ENCODE measurements at regions not wholly inside any gene's neighbourhood (a gene's known extent, or its start where the extent isn't known, plus 50 kb on each side); places are given as distances from the start of the nearest gene placed in this dataset.

DNA sequence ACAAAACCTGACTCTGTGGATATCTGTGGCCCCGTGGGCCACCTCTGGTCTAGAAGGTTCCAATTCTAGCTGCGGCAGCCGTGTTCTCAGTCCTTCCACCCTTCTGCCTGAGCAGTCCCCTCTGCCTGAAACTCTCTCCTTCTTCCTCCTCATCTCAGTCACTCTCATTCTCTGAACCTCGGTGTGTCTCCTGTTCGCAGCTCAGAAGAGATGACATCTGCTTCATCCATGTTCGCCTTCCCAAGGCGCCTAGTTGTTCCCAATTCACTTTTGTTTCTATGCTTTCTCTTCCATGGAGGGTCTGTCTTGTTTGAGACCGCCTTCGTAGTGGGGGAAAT, 95.5 kb downstream of the CEBPB start:
- DNase-seq (ENCODE audit: low read depth) = no peak

DNA sequence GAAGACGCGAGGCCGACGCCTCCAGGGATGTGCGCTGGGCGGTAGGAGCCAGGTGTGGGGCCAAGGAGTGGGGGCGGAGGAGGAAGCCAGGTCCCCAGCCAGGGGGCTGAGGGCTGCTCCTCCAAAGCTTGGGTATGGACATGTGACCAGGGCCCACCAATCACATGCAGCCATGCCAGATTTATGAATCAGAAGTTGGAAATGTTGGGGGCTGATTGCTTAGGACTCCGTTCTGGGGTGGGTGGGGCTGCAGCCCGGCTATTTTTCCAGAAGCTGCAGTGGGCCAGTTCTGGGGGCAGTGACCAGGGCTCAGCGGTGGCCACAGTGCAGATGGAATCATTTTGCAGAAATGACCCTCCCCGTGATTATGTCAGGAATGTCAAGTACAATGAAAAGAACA, 96.0 kb downstream of the CEBPB start:
- peak; percentile 84 for DNase-seq (ENCODE audit: low read depth)

DNA sequence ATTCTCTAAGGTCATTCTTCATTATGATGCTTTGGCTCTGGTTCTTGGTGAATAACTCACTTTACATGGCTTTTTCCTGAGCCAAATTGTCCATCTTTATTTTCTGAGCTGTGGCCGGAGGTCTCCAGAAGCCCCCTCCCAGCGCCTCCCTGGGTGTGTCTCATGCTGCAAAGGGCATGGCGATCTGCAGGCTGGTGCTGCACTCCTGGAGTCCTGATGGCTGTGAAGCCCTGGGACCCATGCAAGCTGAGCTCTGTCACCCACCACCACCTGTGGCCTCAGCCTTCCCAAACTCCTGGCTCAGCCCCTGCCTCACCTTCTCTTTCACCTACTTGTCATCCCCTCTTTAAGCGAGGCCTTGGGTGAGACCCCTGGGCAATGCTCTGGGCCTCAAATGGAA, 96.9 kb downstream of the CEBPB start:
- no peak for DNase-seq (ENCODE audit: low read depth)

DNA sequence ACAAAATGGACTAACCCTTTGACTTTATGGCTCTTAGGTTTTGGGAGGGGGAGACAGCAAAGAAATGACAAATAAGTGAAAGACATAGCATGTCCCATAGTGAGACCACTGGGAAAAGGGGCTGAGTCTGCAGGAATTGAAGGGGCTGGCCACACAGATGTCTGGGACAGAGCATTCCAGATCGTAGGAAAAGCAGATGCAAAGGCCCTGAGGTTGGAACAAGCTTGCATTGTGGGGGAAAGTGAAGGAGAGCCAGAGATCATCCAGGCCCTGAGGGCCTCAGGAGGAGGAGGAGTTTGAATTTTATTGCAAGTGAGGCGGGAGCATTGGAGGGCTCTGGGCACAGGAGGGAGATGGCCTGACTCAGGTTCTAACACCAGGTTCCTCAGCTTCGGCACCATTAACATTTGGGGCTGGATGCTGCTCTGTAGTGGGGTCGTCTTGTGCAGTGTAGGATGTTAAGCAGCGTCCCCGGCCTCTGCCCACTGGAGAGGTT, 97.5 kb downstream of the CEBPB start:
- DNase-seq (ENCODE audit: low read depth) = no peak

DNA sequence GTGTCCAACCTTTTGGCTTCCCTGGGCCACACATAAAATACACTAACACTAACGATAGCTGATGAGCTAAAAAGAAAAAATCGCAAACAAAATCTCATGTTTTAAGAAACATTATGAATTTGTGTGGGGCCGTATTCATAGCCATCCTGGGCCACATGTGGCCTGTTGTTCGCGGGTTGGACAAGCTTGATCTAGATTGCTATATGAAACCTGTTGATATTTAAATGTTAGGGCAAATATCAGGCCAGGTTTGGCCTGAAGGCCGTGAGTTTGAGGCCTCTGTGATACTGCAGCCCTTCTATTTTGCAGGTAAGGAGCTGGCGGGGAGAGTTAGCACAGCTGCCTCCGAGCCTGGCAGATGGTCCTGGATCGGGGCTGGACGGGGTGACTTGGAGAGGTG, 99.0 kb downstream of the CEBPB start:
- no peak for DNase-seq (ENCODE audit: low read depth)

DNA sequence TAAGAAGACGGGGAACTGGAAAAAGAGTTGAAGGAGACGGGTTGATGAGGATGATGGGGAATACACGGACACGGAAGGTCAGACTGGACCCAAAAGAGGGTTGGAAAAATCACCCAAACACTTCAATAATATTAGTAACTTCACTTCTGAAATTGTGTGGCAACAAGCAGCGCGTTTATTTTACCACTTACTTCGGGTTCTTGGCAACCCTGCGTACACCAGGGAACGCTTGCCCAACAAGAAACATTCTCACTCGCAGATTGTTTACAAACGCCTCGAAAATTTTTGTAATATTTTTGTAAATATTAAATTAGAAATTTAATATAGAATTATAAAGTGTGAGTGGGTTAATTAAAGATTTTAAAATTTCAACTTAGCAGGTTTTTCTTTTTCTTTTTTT, 99.5 kb downstream of the CEBPB start:
- no peak for DNase-seq (ENCODE audit: low read depth)

DNA sequence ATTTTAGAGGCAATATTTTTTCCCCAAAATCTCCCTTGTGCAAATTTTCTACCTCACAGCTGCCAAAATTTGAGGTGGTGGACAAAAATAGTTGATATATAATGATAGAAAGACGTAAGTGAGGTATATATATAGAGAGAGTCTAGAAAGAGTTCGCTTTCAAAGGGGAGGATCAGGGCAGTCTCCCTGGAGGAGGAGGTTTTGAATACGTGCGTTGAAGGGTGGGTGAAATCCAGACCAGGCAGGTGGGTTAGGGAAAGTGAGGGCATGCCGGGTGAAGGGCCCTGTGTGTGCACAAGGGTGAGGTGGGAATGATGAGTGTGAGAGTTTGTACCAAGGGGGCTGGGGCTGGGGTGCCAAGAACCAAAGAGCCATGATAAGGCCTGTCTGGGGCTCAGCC, 100.2 kb downstream of the CEBPB start:
- DNase-seq (ENCODE audit: low read depth) = no peak

DNA sequence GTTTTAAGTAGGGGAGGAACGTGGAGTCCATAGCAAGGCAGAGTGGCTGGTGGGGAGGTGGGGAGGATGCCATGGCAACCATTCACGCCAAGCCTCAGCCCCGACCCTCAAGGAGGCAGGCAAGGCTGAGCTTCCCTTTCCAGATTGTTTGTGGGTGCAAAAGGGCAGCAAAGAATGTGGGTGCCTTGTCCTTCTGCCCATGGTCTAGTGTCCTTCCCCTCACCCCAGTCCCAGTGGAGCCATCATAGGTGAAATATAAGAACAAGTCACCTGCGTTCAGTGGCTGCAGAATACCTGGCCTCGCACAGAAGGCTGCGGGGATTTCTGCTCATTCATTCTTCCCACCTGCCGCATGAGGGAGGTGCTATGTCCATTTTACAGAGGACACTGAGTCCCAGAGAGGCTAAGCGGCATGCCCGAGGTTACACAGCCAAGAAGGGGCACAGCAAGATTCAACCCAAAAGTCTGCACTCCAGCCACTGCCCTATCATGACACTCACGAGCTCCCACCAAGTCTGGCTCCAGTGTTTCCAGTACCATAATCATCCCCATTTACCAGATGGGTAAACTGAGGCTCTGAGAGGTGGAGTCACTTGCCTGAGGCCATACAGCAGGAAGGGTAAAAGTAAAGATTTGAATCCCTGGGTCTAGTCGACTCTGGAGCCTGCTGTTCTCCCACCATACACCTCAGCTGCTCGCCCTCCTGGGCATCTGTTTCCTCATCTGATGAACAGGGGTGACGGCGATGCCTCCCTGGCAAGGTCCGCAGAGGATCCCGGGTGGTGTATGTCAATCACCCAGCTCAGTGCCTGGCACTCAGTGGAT, 100.8 kb downstream of the CEBPB start:
- no peak for DNase-seq (ENCODE audit: low read depth)

DNA sequence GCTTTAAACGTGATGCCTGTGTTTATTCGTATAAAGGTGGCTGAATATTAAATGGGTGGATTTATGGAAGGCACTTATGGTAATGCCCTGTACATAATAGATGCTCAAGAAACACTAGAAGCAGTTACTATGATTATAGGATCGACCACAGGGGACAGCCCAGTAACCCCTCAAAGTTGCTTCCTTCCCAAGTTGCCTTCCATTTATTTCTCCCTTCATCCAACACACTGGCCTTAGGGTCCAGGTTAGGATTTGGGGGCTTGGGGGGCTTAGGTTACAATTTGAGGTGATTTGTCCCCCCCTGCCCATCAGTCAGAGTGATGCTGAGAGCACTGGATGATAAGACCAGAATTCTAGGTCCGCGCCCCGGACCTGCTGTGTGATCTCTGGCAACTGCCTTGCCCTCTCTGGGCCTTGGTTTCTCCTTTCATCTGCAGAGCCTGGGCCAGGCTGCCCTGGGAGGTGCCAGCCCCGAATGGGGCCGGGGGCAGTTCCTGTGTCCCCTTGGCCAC, 101.5 kb downstream of the CEBPB start:
- no peak for DNase-seq (ENCODE audit: low read depth)

DNA sequence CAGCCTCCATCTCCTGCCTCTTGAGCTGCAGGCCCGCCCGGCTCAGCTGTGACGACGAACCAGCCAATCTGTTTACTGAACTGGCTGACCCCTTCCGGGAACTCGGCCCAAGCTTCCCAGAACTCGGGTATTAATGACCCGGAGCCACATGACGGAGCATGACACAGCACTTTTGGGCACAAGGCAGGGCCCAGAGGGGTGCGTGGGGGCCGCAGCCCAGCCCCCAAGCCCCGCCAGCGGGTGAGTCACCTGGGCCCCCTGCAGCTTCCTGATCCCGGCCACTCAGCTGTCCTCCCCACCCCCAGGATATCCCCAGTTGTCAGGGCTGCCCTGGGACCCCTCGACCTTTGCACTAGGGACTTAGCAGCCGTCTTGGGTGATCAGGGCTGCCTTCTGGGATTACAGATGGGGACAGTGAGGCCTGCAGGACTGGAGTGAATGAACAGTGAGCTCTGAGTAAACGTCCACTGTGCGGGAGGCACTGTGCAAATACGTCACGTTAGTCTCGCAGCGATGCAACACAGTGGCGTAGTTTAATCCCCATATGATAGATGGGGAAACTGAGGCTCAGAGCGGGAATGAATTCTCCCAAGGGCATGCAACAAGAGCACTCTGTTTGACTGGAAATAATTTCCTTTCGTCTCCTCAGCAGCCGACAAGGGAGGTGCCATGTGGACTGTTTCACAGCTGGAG, 102.1 kb downstream of the CEBPB start:
- DNase-seq (ENCODE audit: low read depth) = no peak

DNA sequence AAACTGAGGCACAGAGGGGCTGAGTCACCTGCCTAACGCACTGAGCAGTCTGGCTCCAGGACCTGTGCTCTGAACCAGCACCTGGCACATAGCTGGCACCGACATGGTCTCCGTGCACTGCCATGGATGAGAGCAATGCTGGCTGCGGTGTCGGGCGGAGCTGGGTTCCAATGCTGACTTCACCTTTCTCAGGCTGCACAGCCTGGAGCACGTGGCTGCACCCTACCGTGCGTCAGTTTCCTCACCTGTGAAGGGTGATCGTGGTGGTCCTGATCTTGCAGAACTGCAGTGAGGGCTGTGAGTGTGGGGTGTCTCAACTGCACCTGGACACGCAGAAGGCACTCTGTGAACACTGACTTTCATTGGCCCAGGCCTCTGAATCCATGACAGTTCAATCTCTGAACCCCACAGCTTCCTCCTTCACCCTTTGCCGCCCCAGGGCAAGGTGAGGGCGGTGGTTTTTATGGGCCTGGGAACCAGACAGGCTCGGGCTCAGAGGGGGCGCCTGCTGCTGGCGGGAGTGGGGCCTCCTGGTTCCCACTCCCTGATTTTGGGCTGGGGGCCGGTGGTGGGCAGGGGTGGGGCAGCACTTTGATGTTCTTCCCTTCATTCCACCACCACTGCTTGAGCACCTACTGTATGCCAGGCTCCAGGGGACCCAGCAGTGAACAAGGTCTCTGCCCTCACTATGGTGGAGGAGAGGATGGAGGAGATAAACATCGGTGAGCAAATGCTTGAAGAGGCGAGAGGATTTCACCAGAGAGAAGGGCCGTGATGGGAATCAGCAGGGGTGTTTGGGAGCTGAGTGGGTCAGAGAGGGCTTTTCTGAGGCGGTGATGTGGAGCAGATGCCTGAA, 102.9 kb downstream of the CEBPB start:
- DNase-seq (ENCODE audit: low read depth) = no peak

DNA sequence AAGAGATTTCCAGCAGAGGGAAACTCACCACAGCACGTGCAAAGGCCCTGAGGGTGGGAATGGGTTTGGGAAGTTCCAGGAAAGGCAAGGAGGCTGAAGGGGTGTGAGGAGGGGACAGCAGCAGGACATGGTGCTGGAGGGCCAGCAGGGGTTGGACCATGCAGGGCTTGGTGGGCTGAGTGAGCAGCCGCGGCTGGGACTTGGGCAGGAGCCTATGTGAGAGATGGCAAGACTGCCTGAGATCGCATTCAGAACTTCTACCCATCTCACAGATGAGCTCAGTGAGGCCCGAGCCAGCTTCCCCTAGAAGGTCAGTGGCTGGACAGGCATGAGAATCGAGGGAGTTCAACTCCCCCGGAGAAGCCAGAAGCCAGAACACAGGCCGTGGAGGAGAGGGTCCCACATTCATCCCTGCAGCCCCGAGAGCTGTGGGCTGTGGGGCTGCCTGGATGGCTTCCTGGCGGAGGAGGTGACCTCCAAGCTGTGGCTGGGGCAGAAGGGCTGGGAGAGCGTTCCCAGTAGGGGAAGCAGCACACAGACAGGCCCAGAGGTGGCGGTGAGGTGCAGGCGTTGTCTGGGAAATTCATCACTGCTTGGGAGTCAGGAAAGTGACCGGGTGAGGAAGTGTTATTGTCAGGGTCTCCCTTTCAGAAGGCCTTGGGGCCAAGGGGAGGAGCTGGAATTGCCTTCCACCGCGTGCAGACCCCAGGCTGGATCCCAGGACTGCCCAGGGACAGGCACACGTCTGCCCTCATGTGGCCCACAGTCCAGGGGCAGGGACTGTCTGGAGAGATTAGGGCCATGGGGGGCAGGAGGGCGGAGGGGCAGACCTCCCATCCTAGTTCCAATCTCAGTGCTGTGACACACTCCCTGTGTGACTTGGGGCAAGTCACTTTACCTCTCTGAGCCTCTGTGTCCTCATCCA, 103.8 kb downstream of the CEBPB start:
- no peak for DNase-seq (ENCODE audit: low read depth)

DNA sequence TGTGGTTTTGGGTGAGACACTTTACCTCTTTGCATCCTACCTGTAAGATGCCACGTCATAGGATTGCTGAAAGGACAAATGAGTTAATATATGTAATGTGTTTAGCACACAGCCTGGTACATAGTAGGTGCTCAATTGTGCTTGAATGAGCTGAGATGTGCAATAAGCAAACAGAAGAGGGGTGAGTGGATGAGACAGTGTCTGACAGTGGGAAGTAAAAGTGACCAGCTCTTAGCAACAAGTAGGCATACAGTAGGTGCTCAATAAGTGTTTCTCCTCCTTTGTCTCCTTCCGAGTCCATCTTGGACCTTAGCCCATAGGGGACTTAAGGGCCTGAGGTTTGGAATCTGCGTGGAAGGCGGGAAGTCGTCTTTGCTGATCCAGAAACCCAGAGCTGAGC, 104.7 kb downstream of the CEBPB start:
- DNase-seq (ENCODE audit: low read depth) = no peak

DNA sequence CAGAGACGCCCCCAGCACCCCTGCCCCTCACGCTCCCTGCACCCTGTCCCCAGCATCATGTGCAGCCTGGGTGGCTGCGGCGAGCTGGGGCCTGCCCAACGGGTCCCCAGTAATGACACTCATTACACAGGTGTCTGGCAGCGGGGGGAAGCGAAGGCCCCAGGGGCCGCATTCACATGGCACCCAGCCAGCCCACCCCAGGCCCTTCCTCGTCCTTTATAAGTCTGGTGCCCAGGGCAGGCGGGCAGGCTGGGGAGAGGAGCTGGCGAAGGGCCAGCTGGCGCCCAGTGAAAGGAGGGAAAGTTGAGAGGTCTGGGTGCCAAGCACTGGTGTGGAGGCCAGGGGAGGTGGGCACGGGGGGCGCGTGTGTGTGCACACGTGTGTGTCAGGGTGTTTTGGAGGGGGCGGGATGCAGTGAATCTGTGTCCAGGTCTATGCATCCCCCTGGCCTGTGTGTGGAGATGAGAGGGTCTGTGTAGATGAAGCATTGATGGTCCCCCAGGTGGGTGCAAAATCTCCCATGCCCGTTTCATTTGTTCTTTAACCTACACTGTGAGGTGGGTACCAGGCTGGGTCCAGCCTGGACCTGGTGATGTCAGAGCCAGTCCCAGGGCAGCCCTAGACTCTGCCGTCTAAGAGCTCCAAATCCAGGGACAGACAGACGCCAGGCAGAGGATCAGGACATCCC, 105.3 kb downstream of the CEBPB start:
- DNase-seq (ENCODE audit: low read depth) = no peak

DNA sequence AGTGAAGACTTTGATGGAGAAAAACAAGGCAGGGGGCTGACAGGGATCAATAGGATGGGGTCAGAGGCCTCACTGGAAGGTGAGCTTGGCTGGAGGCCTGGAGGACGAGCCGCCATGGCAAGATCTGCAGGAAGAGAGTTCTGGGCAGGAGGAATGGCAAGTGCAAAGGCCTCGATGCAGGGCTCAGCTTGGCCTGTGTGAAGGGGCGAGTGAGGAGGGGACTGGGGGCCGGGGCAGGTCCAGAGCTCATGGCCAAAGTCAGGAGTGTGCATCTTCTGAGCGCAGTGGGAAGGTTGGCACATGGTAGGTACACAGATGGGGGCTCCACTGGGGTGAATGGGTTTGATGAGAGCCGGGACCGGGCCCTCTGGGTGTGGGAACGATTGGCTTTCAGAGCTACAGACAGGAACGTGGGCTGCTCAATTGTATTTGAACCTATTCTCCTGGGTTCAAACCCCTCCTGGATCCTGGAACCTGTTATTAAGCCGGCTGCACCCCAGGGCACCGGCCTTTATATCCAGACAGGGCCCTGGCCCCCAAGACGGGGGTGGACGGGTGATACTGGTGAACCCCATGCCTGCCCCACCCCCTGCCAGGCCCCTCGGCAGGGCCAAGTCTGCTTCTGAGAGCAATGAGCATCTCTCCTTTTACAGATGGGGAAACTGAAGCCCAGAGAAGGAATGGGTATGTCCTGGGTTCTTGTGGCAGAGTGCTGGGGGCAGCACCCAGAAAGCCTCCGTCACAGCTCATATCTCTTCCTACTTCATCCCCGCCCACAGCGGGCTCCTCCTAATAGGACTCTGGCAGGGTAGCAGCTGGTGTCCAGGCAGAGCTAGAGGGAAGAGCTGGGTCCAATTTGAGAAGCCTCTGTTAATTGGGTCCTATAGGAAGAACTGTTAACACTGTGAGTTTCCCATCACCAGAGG, 106.1 kb downstream of the CEBPB start:
- DNase-seq (ENCODE audit: low read depth) = no peak

DNA sequence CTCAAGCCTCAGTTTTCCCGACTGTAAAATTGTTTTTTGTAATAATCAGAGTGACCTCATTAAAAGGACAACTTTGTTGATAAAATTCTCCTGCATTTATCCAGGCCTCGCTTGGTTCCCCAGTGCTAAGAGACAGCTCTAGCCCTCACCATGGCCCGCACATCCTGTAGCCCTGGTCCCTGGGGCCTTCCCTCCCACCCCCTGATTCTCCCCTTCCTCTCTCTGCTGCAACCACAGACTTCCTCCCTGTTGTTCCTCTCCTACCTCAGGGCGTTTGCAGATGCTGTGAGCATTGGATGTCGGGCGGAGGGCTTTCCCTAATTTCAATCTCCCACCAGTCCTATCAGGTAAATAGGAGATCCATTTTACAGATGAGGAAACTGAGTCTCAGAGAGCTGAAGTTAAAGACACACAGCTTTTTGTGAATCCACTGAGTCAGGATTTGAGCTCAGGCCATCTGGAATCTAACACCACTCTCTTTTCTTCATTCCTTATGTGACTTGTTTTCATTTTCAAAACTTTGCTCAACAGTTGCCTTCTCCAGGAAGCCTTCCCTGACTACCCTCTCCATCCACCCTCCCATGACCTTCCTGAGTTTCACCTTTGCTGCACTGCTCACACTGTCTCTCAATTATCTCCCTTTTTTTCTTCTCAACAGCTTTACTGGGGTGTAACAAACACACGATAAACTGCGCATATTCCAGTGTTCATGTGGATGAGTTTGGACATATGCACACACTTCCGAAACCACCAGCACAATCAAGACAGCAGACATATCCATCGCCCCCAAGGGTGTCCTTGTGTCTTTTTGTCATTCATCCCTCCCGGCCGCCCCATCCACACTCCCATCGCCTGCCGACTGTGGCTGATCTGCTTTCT, 107.1 kb downstream of the CEBPB start:
- no peak for DNase-seq (ENCODE audit: low read depth)

DNA sequence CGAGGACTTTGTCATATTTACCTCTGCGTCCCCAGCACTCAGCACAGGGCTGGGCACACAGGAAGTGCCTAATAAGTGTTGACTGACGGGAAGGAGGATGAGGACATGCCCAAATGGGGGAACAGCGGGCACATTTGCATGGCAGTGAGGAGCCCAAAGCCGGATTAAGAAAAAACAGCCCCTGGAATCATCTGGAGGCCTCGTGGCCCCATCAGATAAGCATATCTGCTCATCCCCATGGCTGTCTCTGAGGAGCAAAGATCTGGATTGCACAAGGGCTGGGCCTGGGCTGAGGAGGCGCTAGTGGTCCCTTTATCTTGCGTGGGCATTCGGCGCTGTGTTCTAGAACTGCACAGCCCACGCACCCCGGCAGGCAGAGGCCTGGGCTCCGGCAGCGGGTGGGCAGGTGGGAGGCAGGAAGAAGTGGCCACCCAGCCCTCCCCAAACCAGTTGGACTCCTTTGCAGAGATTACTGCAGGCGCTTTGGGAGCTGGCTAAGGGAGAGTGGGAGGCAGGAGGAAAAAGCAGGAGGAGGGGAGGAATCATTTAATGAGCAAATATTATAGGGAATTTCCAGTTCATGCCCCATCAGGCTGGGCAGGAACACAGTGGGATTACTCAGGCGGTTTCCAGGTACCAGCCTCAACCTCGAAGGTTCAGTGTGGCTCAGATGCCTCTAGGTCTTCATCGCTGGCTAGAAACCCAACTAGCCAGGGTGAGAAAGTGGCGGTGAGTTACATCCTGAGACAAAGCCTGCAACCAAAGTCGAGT, 108.1 kb downstream of the CEBPB start:
- no peak for DNase-seq (ENCODE audit: low read depth)

DNA sequence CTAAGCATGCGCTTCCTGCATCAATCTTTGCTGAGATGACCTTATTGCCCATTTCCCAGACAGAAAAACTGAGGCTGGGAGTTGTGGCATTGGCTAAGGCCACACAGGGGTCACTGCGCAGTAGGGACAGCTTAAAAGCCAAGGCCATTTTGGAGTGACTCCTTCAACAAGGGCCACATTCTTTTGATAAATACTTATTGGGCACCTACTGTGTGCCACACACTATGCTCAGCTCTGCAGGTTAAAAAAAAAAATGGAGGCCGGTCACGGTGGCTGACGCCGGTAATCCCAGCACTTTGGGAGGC, 108.6 kb downstream of the CEBPB start:
- DNase-seq (ENCODE audit: low read depth) = no peak
